HCT116 (cell line): ENCODE measurements at regions not wholly inside any gene's neighbourhood (a gene's known extent, or its start where the extent isn't known, plus 50 kb on each side); places are given as distances from the start of the nearest gene placed in this dataset.

Source experiments
- ATF3 ChIP-seq: IDR thresholded peaks from 2 replicates; pipeline ENCODE4 v1.6.1; 2012
- CTCF ChIP-seq, 3 experiments: fragments of 200-600 bp in 1 of 3; sonication (generic) in 1 of 3; IDR thresholded peaks in 2 of 3; conservative IDR thresholded peaks in 1 of 3; 2 replicates each; pipeline ENCODE4 v1.5.1; 2012 to 2017; ENCODE audit warnings: low read depth in 2 of 3, low read length in 2 of 3, antibody characterized with exemption in 1 of 3, borderline replicate concordance in 1 of 3, control low read depth in 1 of 3, mild to moderate bottlenecking in 1 of 3, mixed read lengths in 1 of 3, mixed run types in 1 of 3, moderate library complexity in 1 of 3; ENCODE audit not compliant: insufficient read depth in 1 of 3
- JUND ChIP-seq: IDR thresholded peaks from 2 replicates; pipeline ENCODE4 v1.6.1; 2012
- POLR2A ChIP-seq: IDR thresholded peaks from 2 replicates; pipeline ENCODE4 v1.7.0; 2011; ENCODE audit warnings: borderline replicate concordance; ENCODE audit not compliant: insufficient read depth, insufficient read length; ENCODE audit errors: extremely low read depth
- REST ChIP-seq: IDR thresholded peaks from 2 replicates; pipeline ENCODE4 v1.6.1; 2012; ENCODE audit warnings: low read depth

GRCh38 chr1:198893763-198894444 lies 255.1 kb downstream of the PTPRC start:
- TF ChIP-seq CTCF (IDR thresholded peaks at IDR 0.05 in 2 of 3, conservative IDR thresholded peaks at IDR 0.05 in 1 of 3; ENCODE audit: borderline replicate concordance in 1 of 3, insufficient read depth in 1 of 3, low read depth in 2 of 3, low read length in 2 of 3) (no peak), REST (no peak), JUND (no peak), POLR2A (no peak), ATF3 (no peak)
